NCI-H345 treated with DMSO at 0.1 percent for 48 hours (cell line): ENCODE measurements at regions not wholly inside any gene's neighbourhood (a gene's known extent, or its start where the extent isn't known, plus 50 kb on each side); places are given as distances from the start of the nearest gene placed in this dataset.

Experiments used
- DNase-seq: peaks from one replicate; lab custom pipeline; 2025; ENCODE audit not compliant: unreplicated experiment; lab: John Stamatoyannopoulos, UW

DNA sequence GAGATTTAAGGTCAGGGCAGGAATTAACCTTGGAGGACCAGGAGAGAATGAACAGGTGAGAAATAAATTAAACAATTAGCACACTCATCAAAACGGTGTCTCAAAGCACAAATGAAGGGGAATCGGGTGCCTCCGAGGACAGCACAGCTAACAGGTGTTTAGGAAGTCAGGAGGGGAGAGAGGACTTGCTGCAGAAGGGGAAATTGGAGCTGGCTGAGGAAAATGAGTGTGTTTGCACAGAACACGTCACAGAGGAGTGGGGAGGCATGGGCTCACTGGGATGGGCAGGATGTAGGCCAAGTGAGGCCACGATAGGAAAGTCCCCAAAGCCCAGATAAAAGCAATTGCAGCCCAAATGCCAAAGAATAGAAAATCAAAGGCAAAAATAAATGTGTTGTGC lies 121.7 kb downstream of the ZNF664 start:
- DNase-seq: no peak

- no peak for DNase-seq
These were observed 123.1 kb downstream of the ZNF664 start for GRCh38 chr12:124096109-124096508.

DNA sequence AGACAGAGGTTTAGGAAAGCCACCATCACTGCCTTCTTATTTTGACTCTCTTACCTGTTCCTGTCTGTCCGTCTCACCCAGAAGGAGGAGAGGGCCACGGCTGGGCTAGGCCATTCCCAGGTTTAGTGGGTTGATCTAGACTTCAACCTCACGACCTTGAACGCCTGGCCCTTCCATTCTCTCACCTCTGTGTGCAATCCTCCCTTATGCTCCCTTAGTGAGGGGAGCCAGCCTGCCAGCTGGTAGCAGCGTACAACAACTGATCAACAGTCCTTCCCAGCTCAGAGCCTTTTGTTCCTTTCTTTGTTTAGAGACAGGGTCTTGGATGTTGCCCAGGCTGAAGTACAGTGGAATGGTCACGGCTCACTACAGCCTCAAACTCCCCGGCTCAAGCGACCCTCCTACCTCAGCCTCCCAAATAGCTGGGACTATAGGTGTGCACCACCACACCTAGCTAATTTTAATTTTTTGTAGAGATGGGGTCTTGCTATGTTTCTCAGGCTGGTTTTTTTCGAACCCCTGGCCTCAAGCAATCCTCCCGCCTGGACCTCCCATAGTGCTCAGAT lies 123.9 kb downstream of the ZNF664 start:
- DNase-seq: no peak

DNA sequence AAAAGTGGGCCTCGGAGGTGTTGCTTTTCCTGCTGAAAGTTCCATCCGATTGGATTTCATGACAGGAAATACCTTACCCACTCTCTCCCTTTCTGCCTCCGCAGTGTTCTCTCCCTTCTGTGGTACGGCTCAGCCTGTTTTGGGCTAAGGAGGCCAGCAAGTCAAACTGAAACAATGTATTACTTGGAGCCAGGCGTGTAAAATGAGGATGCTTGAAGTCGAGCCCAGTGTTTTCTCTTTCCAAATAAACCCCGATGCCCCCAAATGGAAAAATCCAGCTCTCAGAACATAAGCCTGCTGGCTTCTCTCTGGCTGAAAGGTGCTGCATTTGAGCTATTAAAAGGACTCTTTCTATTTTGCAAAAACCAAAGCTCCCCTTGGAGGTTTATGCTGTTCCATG lies 124.7 kb downstream of the ZNF664 start:
- no peak for DNase-seq

DNA sequence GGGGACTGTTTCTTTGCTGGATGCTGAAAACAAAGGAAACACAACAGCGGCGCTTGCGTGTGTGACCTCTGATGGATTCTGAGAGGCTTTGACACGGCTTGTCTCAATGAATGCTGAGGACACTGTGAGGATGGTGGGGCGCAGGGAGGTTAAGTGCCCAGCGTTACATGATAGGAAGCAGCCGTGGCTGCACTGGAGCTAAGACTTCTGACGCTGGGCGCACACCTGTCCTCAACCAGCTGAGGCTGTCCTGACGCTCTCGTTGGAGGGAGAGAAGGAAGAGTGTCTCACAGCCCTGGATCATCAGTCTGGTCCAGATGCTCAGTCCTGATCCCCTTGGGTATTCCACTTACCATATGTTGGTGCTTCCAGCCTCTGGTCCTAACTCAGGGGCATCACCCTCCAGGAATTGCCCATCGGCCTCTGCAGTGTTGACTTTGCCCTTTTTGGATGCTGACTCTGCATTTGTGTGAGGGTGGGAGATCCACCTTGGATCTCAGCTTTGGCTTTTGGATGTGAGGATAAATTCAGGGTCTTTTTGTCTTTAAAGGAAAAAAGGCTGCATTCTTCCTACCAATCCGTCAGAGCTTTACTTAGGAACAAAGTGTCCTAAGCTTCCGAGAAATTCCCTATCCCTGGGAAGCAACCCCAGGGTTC lies 125.2 kb downstream of the ZNF664 start:
- DNase-seq: no peak

- no peak for DNase-seq
These were observed 125.9 kb downstream of the ZNF664 start for GRCh38 chr12:124098887-124099286.

GRCh38 chr12:124099661-124100060 lies 126.6 kb downstream of the ZNF664 start:
- DNase-seq: no peak

- no peak for DNase-seq
These were observed 127.7 kb downstream of the ZNF664 start for GRCh38 chr12:124100572-124101178.

- DNase-seq: no peak
These were observed 132.5 kb downstream of the ZNF664 start for GRCh38 chr12:124105546-124105945.

DNA sequence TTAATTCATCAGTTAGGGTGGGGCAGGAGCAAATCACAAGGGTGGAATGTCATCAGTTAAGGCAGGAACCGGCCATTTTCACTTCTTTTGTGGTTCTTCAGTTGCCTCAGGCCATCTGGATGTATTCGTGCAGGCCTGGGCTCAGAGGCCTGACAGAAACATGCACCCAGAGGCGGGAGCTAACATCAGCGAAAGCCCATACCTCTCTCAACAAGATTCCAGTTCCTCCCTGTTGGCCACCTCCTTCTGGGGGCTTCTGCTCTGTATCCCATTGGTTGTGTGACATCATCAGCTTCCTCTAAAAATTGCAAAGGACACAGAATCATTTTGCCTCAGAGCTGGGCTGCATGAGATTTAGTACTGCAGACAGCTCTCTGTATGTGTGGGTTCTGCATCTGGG lies 134.3 kb downstream of the ZNF664 start:
- no peak for DNase-seq

GRCh38 chr12:124109760-124110159 lies 136.7 kb downstream of the ZNF664 start:
- DNase-seq: no peak

GRCh38 chr12:124110372-124110883 lies 137.4 kb downstream of the ZNF664 start:
- no peak for DNase-seq

DNA sequence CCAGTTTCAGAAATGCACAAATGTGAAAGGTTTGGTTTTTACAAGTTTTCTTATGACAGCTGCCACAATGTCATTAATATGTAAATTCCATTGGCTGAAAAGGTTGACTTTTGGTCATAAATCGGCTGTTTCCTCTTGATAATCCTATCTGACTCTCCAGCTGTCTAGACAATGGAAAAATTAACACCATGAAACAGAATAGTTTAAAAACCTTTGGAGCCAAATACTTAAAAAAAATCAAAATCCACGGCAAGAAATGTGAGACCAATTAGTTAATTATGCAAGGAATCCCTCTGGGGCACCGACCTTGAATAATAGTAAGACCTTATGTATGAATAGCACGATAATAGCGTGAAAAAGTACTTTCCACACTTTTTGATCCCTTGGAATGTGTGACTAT lies 138.0 kb downstream of the ZNF664 start:
- no peak for DNase-seq

- DNase-seq: no peak
These were observed 141.3 kb downstream of the ZNF664 start for GRCh38 chr12:124114316-124114715.

- no peak for DNase-seq
These were observed 142.5 kb downstream of the ZNF664 start for GRCh38 chr12:124115496-124115895.

GRCh38 chr12:124115976-124116690 lies 143.1 kb downstream of the ZNF664 start:
- DNase-seq: no peak

GRCh38 chr12:124120739-124121138 lies 147.7 kb downstream of the ZNF664 start:
- DNase-seq: no peak

DNA sequence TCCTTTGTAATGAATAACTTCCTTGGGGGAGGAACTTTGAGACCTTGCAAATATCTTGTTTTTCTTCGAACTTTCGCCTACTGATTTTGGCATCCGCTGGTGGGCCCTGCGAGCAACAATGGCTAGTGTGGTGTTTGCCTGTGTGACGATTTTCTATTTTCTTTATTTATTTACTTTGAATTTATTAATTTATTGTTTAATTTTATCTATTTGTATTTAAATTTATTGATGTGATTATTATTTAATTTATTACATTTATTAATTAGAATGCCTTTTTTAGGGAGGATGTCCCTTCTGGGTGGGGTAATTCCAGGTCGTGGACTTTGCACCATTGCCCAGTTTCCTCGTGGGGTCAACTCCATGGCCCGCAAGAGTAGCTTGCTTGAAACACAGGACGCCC lies 149.7 kb downstream of the ZNF664 start:
- DNase-seq: no peak

DNA sequence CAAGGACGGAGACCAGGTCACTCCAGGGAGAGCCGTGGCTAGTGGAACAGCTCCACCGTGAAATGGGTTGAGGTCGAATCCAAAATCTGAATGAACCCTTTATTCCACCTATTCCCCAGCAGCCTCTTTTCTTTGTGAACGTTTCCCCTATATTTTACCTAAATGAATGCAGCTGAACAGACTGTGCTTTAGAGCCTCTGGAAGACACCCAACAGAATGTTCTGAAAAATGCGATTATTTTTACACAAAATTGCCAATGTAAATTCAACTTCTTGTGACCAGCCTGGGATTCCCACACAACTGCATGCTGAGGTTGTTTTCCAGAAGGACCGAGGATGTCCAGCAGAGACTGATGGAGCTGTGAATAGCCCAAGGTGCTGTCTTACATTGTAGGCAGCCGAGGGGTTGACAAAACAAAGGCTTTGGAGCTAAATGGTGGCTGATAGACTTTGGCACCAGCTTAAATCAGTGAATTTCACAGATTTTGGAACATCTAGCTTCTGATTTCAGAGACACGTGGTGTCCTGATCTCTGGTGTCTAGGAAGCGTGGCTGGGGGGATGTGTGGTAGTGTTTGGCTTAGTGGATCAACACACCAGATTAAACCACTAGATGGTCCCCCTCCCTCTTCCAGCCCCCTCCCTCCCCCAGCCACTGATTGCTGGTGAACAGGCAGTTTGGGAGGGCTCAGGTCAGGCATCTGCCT lies 150.4 kb downstream of the ZNF664 start:
- DNase-seq: no peak

DNA sequence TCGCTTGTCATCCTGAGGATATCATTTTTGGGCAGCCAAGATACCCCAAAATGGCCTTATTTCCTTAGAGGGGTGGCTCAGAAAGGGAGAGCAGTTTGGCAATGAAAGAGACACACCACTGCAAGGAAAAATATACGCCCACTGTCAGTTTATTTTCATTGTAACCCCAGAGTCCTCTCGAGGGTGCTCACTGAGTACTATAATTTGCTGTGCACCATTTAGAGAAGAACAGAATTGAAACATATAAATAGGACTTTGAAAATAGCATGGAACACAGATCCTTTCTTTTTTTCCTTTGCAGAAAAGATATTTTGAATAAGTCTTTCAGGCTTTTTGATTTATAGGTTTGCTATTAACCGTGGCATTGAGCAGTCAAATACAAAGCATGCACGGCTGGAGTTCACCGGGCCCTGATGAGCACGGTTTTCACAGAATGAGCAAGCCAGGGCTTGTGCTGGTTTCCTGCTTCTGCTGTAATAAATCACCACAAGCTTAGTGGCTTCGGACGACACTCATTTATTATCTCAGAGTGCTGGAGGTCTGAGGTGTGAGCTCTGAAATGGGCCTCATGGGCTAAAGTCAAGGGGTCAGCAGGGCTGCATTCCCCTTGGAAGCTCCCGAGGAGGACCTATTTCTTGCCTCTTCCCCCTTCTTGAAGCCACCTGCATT lies 152.3 kb downstream of the ZNF664 start:
- DNase-seq: peak; percentile 93
